Transverse colon (tissue), 4 donors: ENCODE measurements at regions not wholly inside any gene's neighbourhood (a gene's known extent, or its start where the extent isn't known, plus 50 kb on each side); places are given as distances from the start of the nearest gene placed in this dataset.

Experiments used
- DNase-seq: peaks from one replicate; pipeline ENCODE4 v3.0.0-alpha.2; 2019
- H3K27ac ChIP-seq, 4 donors: fragments of 200-600 bp; sonication (generic); 2 replicates each; pipeline ENCODE4 v1.5.1; 2016 to 2018; ENCODE audit warnings: inconsistent platforms in 4 of 4
- H3K27me3 ChIP-seq: fragments of 200-600 bp; sonication (generic); 2 replicates; pipeline ENCODE4 v1.5.1; 2017; ENCODE audit warnings: inconsistent platforms
- H3K36me3 ChIP-seq, 4 donors: fragments of 200-600 bp; sonication (generic); 2 replicates each; pipeline ENCODE4 v1.5.1; 2017 to 2019; ENCODE audit warnings: inconsistent platforms in 4 of 4
- H3K4me1 ChIP-seq, 4 donors: fragments of 200-600 bp; sonication (generic); 2 replicates each; pipeline ENCODE4 v1.5.1; 2017 to 2020; ENCODE audit warnings: inconsistent platforms in 4 of 4
- H3K4me3 ChIP-seq, 4 donors: fragments of 200-600 bp; sonication (generic); 1 replicate in 1 of 4; 2 replicates in 3 of 4; pipeline versions ENCODE4 v1.5.1 to v1.6.1; 2017 to 2019; ENCODE audit warnings: inconsistent platforms in 4 of 4
- H3K9me3 ChIP-seq, 2 donors: fragments of 200-600 bp; sonication (generic); 2 replicates each; pipeline ENCODE4 v1.5.1; 2017 to 2019; ENCODE audit warnings: inconsistent platforms in 2 of 2
- EP300 ChIP-seq: sonication (generic); formaldehyde crosslinking; IDR thresholded peaks from one replicate; pipeline ENCODE4 v1.6.1; 2017; ENCODE audit warnings: antibody characterized with exemption, low read depth
- POLR2A ChIP-seq: fragments of 450-650 bp; IDR thresholded peaks from one replicate; pipeline ENCODE4 v1.6.1; 2016; ENCODE audit warnings: antibody characterized with exemption, mild to moderate bottlenecking, moderate library complexity
- POLR2AphosphoS5 ChIP-seq, 3 donors: sonication (generic); formaldehyde crosslinking; IDR thresholded peaks; one replicate each; pipeline ENCODE4 v1.6.1; 2016; ENCODE audit warnings: antibody characterized with exemption in 3 of 3
- WGBS, 2 donors: methylation state at CpG; one replicate each; pipeline ENCODE4 v1.1.5; 2018; ENCODE audit warnings: low coverage in 1 of 2; 5-methylcytosine and 5-hydroxymethylcytosine counted together
- in situ Hi-C, 4 donors: fragments of 200-750 bp; cut with MboI; loops; one replicate each; pipeline versions ENCODE4 v1.15.0 to v1.15.1; 2017; ENCODE audit warnings: low sequenced_read_pairs in 3 of 4, low pct_ligation_motif_present in 1 of 4, low pct_unique_long_range_greater_than_20kb in 1 of 4
- intact Hi-C: fragments of 100-400 bp; cut with DNase I; formaldehyde crosslinking; loops from one replicate; pipeline ENCODE4 v1.15.1; 2023; ENCODE audit warnings: low total_unique reads
- TF ChIP-seq, protein P1 (sequence below), 5 experiments: fragments of 200-600 bp in 3 of 5; fragments of 450-650 bp in 2 of 5; sonication (generic) in 3 of 5; IDR thresholded peaks; 1 replicate in 2 of 5; 2 replicates in 3 of 5; pipeline ENCODE4 v1.5.1; 2016 to 2017; ENCODE audit warnings: antibody characterized with exemption in 5 of 5, inconsistent platforms in 3 of 5, mild to moderate bottlenecking in 2 of 5, moderate library complexity in 1 of 5

DNA sequence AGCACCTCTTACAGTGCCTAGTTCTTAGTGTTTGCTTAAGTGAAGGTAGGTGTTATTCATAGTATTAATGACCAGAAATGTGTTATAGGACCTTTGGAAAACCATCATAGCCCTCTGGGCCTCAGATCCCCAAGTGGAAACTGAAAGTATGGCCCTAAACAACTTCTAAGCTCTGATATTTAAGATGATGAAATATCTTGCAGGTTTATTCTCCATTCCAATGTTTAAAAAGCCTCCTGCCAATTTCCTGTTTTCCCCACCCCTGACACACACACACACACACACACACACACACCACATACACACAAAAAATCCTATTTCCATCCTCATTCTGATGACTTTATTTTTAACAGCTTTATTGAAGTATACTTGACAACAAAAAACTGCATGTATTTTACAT lies 108.2 kb downstream of the DIRAS3 start:
- Histone ChIP-seq H3K27me3 (no peaks in the 10 kb centered on the region), H3K27ac (no peak overlapping the region), H3K9me3 (no peaks in the 10 kb centered on the region), H3K36me3 (no peaks in the 10 kb centered on the region), H3K4me1 (no peaks in the 10 kb centered on the region), H3K4me3 (no peak overlapping the region)
- intact Hi-C loops = no loop called here
- in situ Hi-C loops = no loop called here
- TF ChIP-seq EP300 (no peak), POLR2AphosphoS5 (IDR thresholded peaks at IDR 0.05) (no peak), POLR2A (no peak)
- TF ChIP-seq, protein P1, sequence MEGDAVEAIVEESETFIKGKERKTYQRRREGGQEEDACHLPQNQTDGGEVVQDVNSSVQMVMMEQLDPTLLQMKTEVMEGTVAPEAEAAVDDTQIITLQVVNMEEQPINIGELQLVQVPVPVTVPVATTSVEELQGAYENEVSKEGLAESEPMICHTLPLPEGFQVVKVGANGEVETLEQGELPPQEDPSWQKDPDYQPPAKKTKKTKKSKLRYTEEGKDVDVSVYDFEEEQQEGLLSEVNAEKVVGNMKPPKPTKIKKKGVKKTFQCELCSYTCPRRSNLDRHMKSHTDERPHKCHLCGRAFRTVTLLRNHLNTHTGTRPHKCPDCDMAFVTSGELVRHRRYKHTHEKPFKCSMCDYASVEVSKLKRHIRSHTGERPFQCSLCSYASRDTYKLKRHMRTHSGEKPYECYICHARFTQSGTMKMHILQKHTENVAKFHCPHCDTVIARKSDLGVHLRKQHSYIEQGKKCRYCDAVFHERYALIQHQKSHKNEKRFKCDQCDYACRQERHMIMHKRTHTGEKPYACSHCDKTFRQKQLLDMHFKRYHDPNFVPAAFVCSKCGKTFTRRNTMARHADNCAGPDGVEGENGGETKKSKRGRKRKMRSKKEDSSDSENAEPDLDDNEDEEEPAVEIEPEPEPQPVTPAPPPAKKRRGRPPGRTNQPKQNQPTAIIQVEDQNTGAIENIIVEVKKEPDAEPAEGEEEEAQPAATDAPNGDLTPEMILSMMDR (IDR thresholded peaks at IDR 0.05) = no peak
- DNase-seq = no peak

DNA sequence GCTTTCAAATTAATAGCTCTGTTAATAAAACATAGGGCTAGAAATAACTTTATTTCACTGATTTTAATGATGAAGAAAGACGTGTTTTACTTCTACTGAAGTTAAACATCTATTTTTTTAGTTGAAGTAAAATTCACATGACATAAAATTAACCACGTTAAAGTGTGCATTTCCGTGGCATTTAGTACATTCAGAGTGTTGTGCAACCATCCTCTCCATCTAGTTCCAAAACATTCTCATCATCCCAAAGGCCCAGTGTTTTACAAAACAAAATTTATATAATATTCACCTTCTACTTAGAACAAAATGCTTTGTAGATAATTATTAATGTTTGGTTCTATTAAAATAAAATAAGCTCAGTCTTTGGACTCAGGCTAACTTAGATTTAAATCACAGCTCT lies 108.5 kb upstream of the GNG12 start:
- no peaks in the 10 kb centered on the region for H3K9me3 ChIP-seq
- H3K4me1 ChIP-seq = no peaks in the 10 kb centered on the region
- in situ Hi-C loops = no loop called here
- no peak for DNase-seq
- 74 to 81% methylated on average over 3 of the region's 3 CpGs for WGBS, 2 donors
- TF ChIP-seq POLR2AphosphoS5 (IDR thresholded peaks at IDR 0.05) (no peak), POLR2A (no peak), EP300 (no peak)
- TF ChIP-seq, protein P1 (IDR thresholded peaks at IDR 0.05) = no peak
- no peaks in the 10 kb centered on the region for H3K36me3 ChIP-seq
- intact Hi-C loops = no loop called here
- H3K27ac ChIP-seq = no peak overlapping the region
- no peaks in the 10 kb centered on the region for H3K27me3 ChIP-seq
- no peak overlapping the region for H3K4me3 ChIP-seq

DNA sequence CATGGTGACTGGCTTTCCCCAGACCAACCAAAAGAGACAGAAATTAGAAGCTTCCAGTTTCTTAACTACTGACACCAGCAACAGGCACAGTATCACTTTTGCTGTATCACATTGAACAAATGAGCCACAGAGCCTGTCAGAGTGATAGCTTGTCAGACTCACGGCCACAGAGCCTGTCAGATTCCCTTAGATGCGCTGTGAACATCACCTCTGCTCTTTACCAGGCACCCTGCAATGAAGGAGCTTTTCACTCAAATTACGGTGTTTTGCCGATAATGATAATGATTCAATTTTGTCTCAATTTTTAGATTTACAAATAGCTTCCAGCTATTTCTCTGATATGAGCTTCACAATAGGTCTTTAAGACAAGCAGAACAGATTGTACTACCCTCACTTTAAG lies 107.9 kb upstream of the GNG12 start:
- no peaks in the 10 kb centered on the region for H3K4me1 ChIP-seq
- no peak overlapping the region for H3K27ac ChIP-seq
- no peaks in the 10 kb centered on the region for H3K36me3 ChIP-seq
- no peaks in the 10 kb centered on the region for H3K9me3 ChIP-seq
- TF ChIP-seq POLR2AphosphoS5 (IDR thresholded peaks at IDR 0.05) (no peak), POLR2A (no peak), EP300 (no peak)
- TF ChIP-seq, protein P1 (IDR thresholded peaks at IDR 0.05) = no peak
- 92 to 100% methylated on average over 3 to 4 of the region's 4 CpGs for WGBS, 2 donors
- intact Hi-C loops = no loop called here
- no peak overlapping the region for H3K4me3 ChIP-seq
- H3K27me3 ChIP-seq = no peaks in the 10 kb centered on the region
- in situ Hi-C loops = no loop called here
- no peak for DNase-seq

DNA sequence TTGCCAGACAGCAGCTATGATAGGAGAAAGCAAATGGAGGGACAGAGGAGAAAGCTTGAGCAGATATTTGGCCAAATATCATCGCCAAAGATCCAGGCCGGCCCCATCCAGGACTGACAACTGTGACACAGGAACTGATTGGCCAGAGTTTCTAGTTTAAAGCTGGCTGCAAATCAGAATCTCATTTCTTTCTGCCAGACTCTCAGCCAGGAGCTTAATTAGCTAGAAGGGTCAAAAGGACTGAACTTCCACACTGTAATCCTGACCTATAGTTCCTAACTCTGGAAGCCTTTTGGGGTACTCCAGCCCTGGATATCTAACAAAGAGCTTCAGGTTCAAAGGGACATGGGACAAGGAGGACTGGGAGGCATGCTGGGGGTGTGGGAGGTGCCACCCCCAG lies 106.7 kb upstream of the GNG12 start:
- Histone ChIP-seq H3K36me3 (no peaks in the 10 kb centered on the region), H3K4me1 (no peaks in the 10 kb centered on the region), H3K27ac (no peak overlapping the region), H3K4me3 (no peak overlapping the region), H3K27me3 (no peaks in the 10 kb centered on the region), H3K9me3 (no peaks in the 10 kb centered on the region)
- DNase-seq = no peak
- TF ChIP-seq POLR2A (no peak), POLR2AphosphoS5 (IDR thresholded peaks at IDR 0.05) (no peak), EP300 (no peak)
- TF ChIP-seq, protein P1 (IDR thresholded peaks at IDR 0.05) = no peak
- intact Hi-C loops = no loop called here
- 79% methylated on average over 2 of the region's 2 CpGs; no CpG with 5 or more reads in 1 of the 2 donors for WGBS, 2 donors
- in situ Hi-C loops = no loop called here
